ENCODE measurements at regions not wholly inside any gene's neighbourhood (a gene's known extent, or its start where the extent isn't known, plus 50 kb on each side); places are given as distances from the start of the nearest gene placed in this dataset.

DNA sequence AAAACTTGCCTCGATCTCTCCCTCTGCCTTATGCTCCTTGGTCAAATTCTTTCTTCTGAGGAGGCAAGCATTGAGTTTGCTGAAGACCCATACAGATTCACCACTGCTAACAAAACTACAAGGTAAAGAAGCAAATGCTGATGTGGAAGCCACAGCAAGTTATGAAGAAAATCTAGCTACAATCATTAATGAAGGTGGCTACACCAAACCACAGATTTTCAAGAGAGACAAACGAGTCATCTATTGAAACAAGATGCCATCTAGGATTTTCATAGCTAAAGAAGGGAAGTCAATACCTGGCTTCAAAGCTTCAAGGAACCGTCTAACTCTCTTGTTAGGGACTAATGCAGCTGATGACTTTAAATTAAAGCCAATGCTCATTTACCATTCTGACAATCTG lies 203.2 kb downstream of the METTL4 start:
- no peak for DNase-seq (ENCODE audit: low spot score in 2 of 2)
- Histone ChIP-seq H3K27me3 (no peaks in the 10 kb centered on the region), H3K4me3 (no peak overlapping the region), H3K27ac (no peak overlapping the region), H3K9me3 (peaks cover 0 to 7% of the 10 kb centered on the region in 2 donors), H3K36me3 (no peaks in the 10 kb centered on the region), H3K4me1 (no peaks in the 10 kb centered on the region)
- intact Hi-C loops (cut with DNase I; ENCODE audit: low total_unique reads), result no loop called here
- TF ChIP-seq POLR2AphosphoS5 (IDR thresholded peaks at IDR 0.05) (no peak), POLR2A (IDR thresholded peaks at IDR 0.05) (no peak)
- TF ChIP-seq, protein P1, sequence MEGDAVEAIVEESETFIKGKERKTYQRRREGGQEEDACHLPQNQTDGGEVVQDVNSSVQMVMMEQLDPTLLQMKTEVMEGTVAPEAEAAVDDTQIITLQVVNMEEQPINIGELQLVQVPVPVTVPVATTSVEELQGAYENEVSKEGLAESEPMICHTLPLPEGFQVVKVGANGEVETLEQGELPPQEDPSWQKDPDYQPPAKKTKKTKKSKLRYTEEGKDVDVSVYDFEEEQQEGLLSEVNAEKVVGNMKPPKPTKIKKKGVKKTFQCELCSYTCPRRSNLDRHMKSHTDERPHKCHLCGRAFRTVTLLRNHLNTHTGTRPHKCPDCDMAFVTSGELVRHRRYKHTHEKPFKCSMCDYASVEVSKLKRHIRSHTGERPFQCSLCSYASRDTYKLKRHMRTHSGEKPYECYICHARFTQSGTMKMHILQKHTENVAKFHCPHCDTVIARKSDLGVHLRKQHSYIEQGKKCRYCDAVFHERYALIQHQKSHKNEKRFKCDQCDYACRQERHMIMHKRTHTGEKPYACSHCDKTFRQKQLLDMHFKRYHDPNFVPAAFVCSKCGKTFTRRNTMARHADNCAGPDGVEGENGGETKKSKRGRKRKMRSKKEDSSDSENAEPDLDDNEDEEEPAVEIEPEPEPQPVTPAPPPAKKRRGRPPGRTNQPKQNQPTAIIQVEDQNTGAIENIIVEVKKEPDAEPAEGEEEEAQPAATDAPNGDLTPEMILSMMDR (IDR thresholded peaks at IDR 0.05), result no peak

DNA sequence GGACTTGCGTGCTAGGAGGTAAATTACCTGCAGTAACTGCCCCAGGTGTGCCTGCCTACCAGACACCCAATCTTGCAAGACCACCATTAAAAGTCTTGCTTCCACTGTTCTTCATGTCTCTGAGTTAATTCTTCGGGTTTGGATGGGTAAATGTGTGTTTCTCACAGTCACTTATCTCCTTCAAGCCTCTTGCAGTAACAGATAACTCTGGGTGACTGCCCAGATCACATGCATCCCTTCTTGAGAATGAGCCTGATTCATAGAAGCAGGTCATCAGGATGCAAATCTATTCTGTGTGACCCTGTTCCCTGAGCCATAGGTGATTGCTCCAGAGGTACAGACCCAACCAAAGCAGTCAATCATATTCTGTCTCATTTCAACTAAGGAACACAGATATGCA lies 194.6 kb downstream of the METTL4 start:
- no peaks in the 10 kb centered on the region for H3K4me1 ChIP-seq
- DNase-seq (ENCODE audit: low spot score in 2 of 2), result no peak
- H3K9me3 ChIP-seq, result no peaks in the 10 kb centered on the region
- intact Hi-C loops (cut with DNase I; ENCODE audit: low total_unique reads), result no loop called here
- no peak overlapping the region for H3K27ac ChIP-seq
- no peak for TF ChIP-seq POLR2A (IDR thresholded peaks at IDR 0.05)
- TF ChIP-seq, protein P1 (IDR thresholded peaks at IDR 0.05), result no peak
- no peak for TF ChIP-seq POLR2AphosphoS5 (IDR thresholded peaks at IDR 0.05)
- no peaks in the 10 kb centered on the region for H3K27me3 ChIP-seq
- H3K36me3 ChIP-seq, result no peaks in the 10 kb centered on the region
- no peak overlapping the region for H3K4me3 ChIP-seq

DNA sequence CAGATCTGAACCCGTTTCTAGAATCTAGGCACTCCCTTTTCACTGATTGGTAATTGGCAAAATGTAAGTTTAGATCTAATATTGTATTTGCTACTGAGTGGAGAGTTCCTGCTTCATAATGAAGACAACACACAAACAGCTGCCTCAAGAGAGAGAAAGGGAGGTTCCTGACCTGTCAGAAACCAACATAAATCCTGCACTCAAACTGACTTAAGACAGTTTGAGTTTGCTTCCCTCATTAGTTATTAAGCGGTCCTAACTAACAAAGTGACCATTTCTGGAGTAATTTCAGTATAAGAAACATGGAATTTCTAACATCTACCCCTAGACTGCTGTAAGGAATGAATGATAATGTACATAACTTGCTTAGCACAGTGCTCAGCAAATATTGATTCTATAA lies 191.2 kb downstream of the METTL4 start:
- TF ChIP-seq, protein P1 (IDR thresholded peaks at IDR 0.05), result no peak
- TF ChIP-seq POLR2AphosphoS5 (IDR thresholded peaks at IDR 0.05) (no peak), POLR2A (IDR thresholded peaks at IDR 0.05) (no peak)
- H3K27me3 ChIP-seq, result no peaks in the 10 kb centered on the region
- intact Hi-C loops (cut with DNase I; ENCODE audit: low total_unique reads), result no loop called here

DNA sequence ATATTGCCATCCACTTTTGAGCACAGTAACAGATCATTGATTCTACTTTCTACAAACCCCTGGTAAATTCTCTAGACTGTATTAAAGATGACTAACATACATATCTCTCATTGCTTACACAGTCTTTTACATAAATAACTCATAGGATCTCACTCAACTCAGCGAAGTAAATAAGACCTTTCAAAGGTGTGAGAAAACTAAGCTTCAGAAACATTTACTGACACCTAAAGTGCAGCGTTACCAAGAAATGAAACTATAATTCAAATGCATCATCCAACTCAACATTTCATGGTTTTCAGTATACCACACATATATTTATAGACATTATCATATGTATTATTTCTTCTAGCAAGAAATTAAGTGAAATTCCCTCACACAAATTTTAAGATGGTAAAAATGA lies 189.8 kb downstream of the METTL4 start:
- Histone ChIP-seq H3K27ac (no peak overlapping the region), H3K4me1 (no peaks in the 10 kb centered on the region), H3K4me3 (no peak overlapping the region), H3K36me3 (no peaks in the 10 kb centered on the region), H3K27me3 (no peaks in the 10 kb centered on the region), H3K9me3 (peaks cover 0 to 5% of the 10 kb centered on the region in 2 donors)
- TF ChIP-seq, protein P1 (IDR thresholded peaks at IDR 0.05), result no peak
- TF ChIP-seq POLR2AphosphoS5 (IDR thresholded peaks at IDR 0.05), result no peak
- no peak for TF ChIP-seq POLR2A (IDR thresholded peaks at IDR 0.05)
- no peak for DNase-seq (ENCODE audit: low spot score in 2 of 2)
- intact Hi-C loops (cut with DNase I; ENCODE audit: low total_unique reads), result no loop called here

More for the DNA sequence above, 191.2 kb downstream of the METTL4 start:
- Histone ChIP-seq H3K4me1 (no peaks in the 10 kb centered on the region), H3K27ac (no peak overlapping the region), H3K36me3 (no peaks in the 10 kb centered on the region), H3K9me3 (no peaks in the 10 kb centered on the region), H3K4me3 (no peak overlapping the region)
- DNase-seq (ENCODE audit: low spot score in 2 of 2), result no peak

DNA sequence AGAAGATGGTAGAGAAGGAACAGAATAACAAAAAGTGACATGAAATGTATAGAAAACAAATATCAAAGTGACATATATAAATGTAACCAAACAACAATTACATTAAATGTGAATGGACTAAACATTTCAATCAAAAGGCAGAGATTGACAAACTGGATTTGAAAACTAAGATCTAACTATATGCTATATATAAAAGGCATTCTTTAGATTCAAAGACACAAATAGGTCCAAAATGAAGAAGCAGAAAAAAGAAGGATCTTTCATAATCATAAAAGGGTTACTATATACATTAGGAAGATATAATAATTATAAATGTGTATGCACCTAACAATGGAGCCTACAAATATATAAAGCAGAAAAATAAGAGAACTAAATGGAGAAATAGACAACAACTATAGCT lies 183.7 kb downstream of the METTL4 start:
- Histone ChIP-seq H3K36me3 (no peaks in the 10 kb centered on the region), H3K9me3 (peaks cover 0 to 14% of the 10 kb centered on the region in 2 donors), H3K27ac (no peak overlapping the region), H3K4me1 (no peaks in the 10 kb centered on the region), H3K27me3 (no peaks in the 10 kb centered on the region), H3K4me3 (no peak overlapping the region)
- intact Hi-C loops (cut with DNase I; ENCODE audit: low total_unique reads), result no loop called here
- no peak for DNase-seq (ENCODE audit: low spot score in 2 of 2)
- TF ChIP-seq, protein P1 (IDR thresholded peaks at IDR 0.05), result no peak
- TF ChIP-seq POLR2A (IDR thresholded peaks at IDR 0.05) (no peak), POLR2AphosphoS5 (IDR thresholded peaks at IDR 0.05) (no peak)

Data from breast epithelium (tissue), 4 donors.